HCT116 (cell line): ENCODE measurements at regions not wholly inside any gene's neighbourhood (a gene's known extent, or its start where the extent isn't known, plus 50 kb on each side); places are given as distances from the start of the nearest gene placed in this dataset.

Experiments
- ATAC-seq: fragments of 200-7000 bp; cut with Tn5 transposase; 2 replicates; pipeline ENCODE4 v1.9.1; 2020; ENCODE audit warnings: mild to moderate bottlenecking, moderate library complexity
- BruUV-seq: library from RNA; stranded (reverse); fragments of 400-500 nt; replicated peaks from 2 replicates; lab custom pipeline; 2021; lab: Mats Ljungman, UMichigan
- CTCF ChIA-PET: fragments of 300-600 bp; sonication (Branson Sonifier 250); formaldehyde crosslinking; loops from one replicate; lab custom pipeline; 2021; ENCODE audit warnings: antibody characterized with exemption; lab: Charles Lee
- POLR2A ChIA-PET: fragments of 300-600, 350-600 bp; sonication (Branson Sonifier 250); formaldehyde crosslinking; loops from one replicate; lab custom pipeline; 2021; ENCODE audit warnings: antibody characterized with exemption; lab: Charles Lee
- RAD21 ChIA-PET, 2 experiments: fragments of 300-600 bp; sonication (Branson Sonifier 250); formaldehyde crosslinking; loops; one replicate each; lab custom pipeline; 2023; ENCODE audit warnings: low total read pairs in 2 of 2; ENCODE audit not compliant: uncharacterized antibody in 2 of 2, unreplicated experiment in 2 of 2, low non-redundant PET in 1 of 2; lab: Charles Lee
- DNase-seq: peaks from one replicate; pipeline ENCODE4 v3.0.0-alpha.2; 2010; ENCODE audit warnings: low read depth, low spot score
- H2AFZ ChIP-seq: fragments of 200-600 bp; shearing (Covaris generic), sonication (generic); 2 replicates; pipeline ENCODE4 v1.6.1; 2017; ENCODE audit warnings: low read depth, mixed run types, mixed read lengths, antibody characterized with exemption, low read length; ENCODE audit not compliant: poor library complexity, severe bottlenecking
- H3K27ac ChIP-seq: 2 replicates; pipeline ENCODE4 v1.5.1; 2012; ENCODE audit warnings: low read depth, low read length
- H3K27me3 ChIP-seq: fragments of 200-600 bp; sonication (generic); 2 replicates; pipeline ENCODE4 v1.6.1; 2016; ENCODE audit warnings: mixed run types, low read length, mixed read lengths; ENCODE audit not compliant: insufficient read depth
- H3K36me3 ChIP-seq, 2 experiments: fragments of 200-500 bp in 1 of 2; fragments of 200-600 bp in 1 of 2; sonication (Bioruptor generic) in 1 of 2; sonication (generic) in 1 of 2; 2 replicates each; pipeline versions ENCODE4 v1.5.1 to v1.6.1; 2014 to 2016; ENCODE audit warnings: low read length in 2 of 2, inconsistent platforms in 1 of 2, mixed read lengths in 1 of 2, mixed run types in 1 of 2; ENCODE audit not compliant: insufficient read depth in 2 of 2, control insufficient read depth in 1 of 2
- H3K4me1 ChIP-seq, 2 experiments: fragments of 200-600 bp in 1 of 2; sonication (generic) in 1 of 2; 2 replicates each; pipeline versions ENCODE4 v1.5.1 to v1.6.1; 2012 to 2017; ENCODE audit warnings: low read length in 2 of 2, inconsistent platforms in 1 of 2, mild to moderate bottlenecking in 1 of 2, mixed read lengths in 1 of 2, mixed run types in 1 of 2, moderate library complexity in 1 of 2; ENCODE audit not compliant: insufficient read depth in 2 of 2, control insufficient read depth in 1 of 2
- H3K4me2 ChIP-seq: fragments of 200-600 bp; sonication (generic); 2 replicates; pipeline ENCODE4 v1.6.1; 2017; ENCODE audit warnings: mixed run types, low read length, mixed read lengths
- H3K4me3 ChIP-seq, 2 experiments: fragments of 200-600 bp in 1 of 2; sonication (generic) in 1 of 2; replicated peaks in 1 of 2; 2 replicates each; pipeline ENCODE4 v1.5.1; 2011 to 2016; ENCODE audit warnings: low read length in 2 of 2, control low read depth in 1 of 2, low read depth in 1 of 2, mild to moderate bottlenecking in 1 of 2, mixed read lengths in 1 of 2, mixed run types in 1 of 2
- H3K79me2 ChIP-seq: fragments of 200-600 bp; sonication (generic); 2 replicates; pipeline ENCODE4 v1.6.1; 2017; ENCODE audit warnings: mild to moderate bottlenecking, mixed run types, low read length, moderate library complexity, mixed read lengths; ENCODE audit not compliant: insufficient read depth
- H3K9ac ChIP-seq: fragments of 200-600 bp; sonication (generic); 2 replicates; pipeline ENCODE4 v1.6.1; 2016; ENCODE audit warnings: low read length, mixed read lengths
- H3K9me2 ChIP-seq: fragments of 200-600 bp; sonication (generic), shearing (Covaris generic); 2 replicates; pipeline ENCODE4 v1.6.1; 2017; ENCODE audit warnings: mixed run types, mild to moderate bottlenecking, moderate library complexity; ENCODE audit not compliant: insufficient read depth
- H3K9me3 ChIP-seq, 2 experiments: fragments of 200-500 bp in 1 of 2; fragments of 200-600 bp in 1 of 2; sonication (Bioruptor generic) in 1 of 2; sonication (generic) in 1 of 2; 2 replicates each; pipeline ENCODE4 v1.6.1; 2014 to 2017; ENCODE audit warnings: low read length in 2 of 2, mixed read lengths in 2 of 2, inconsistent platforms in 1 of 2, low read depth in 1 of 2, mild to moderate bottlenecking in 1 of 2, mixed run types in 1 of 2, moderate library complexity in 1 of 2; ENCODE audit not compliant: control insufficient read depth in 1 of 2, insufficient read depth in 1 of 2
- H4K20me1 ChIP-seq: fragments of 200-600 bp; sonication (generic), shearing (Covaris generic); 2 replicates; pipeline ENCODE4 v1.6.1; 2017; ENCODE audit warnings: mixed run types, mild to moderate bottlenecking, moderate library complexity; ENCODE audit not compliant: insufficient read depth
- ATF3 ChIP-seq: IDR thresholded peaks from 2 replicates; pipeline ENCODE4 v1.6.1; 2012
- CBX3 ChIP-seq: IDR thresholded peaks from 2 replicates; pipeline ENCODE4 v1.6.1; 2012; ENCODE audit warnings: low read depth
- CEBPB ChIP-seq: IDR thresholded peaks from 2 replicates; pipeline ENCODE4 v1.6.1; 2012; ENCODE audit warnings: low read depth
- EGR1 ChIP-seq: IDR thresholded peaks from 2 replicates; pipeline ENCODE4 v1.6.1; 2012; ENCODE audit warnings: low read depth
- EZH2 ChIP-seq: fragments of 200-600 bp; sonication (generic); IDR thresholded peaks from 2 replicates; pipeline ENCODE4 v1.6.1; 2017; ENCODE audit warnings: antibody characterized with exemption, mixed run types
- EZH2phosphoT487 ChIP-seq: fragments of 200-600 bp; IDR thresholded peaks from 2 replicates; pipeline ENCODE4 v1.6.1; 2018; ENCODE audit warnings: antibody characterized with exemption, borderline replicate concordance
- JUND ChIP-seq: IDR thresholded peaks from 2 replicates; pipeline ENCODE4 v1.6.1; 2012
- POLR2A ChIP-seq: IDR thresholded peaks from 2 replicates; pipeline ENCODE4 v1.7.0; 2011; ENCODE audit warnings: borderline replicate concordance; ENCODE audit not compliant: insufficient read depth, insufficient read length; ENCODE audit errors: extremely low read depth
- POLR2AphosphoS5 ChIP-seq: IDR thresholded peaks from 2 replicates; pipeline ENCODE4 v1.6.1; 2011; ENCODE audit warnings: mild to moderate bottlenecking, low read depth, low read length, moderate library complexity
- RAD21 ChIP-seq: IDR thresholded peaks from 2 replicates; pipeline ENCODE4 v1.6.1; 2012; ENCODE audit warnings: low read depth, mild to moderate bottlenecking
- SIN3A ChIP-seq: IDR thresholded peaks from 2 replicates; pipeline ENCODE4 v1.6.1; 2012; ENCODE audit warnings: low read depth
- SP1 ChIP-seq: IDR thresholded peaks from 2 replicates; pipeline ENCODE4 v1.6.1; 2012; ENCODE audit warnings: low read depth
- SRF ChIP-seq: IDR thresholded peaks from 2 replicates; pipeline ENCODE4 v1.6.1; 2012; ENCODE audit warnings: low read depth
- ZFX ChIP-seq: fragments of 450-650 bp; IDR thresholded peaks from 2 replicates; pipeline ENCODE4 v1.6.1; 2017
- ZNF274 ChIP-seq: fragments of 200-500 bp; sonication (Bioruptor generic); IDR thresholded peaks from 2 replicates; pipeline ENCODE4 v1.6.1; 2014; ENCODE audit warnings: mild to moderate bottlenecking, low read depth, low read length, inconsistent platforms
- intact Hi-C: fragments of 100-400 bp; cut with micrococcal nuclease; formaldehyde crosslinking; loops from 2 replicates; pipeline ENCODE4 v1.10.0; 2022
- TF ChIP-seq, protein P1 (sequence below): IDR thresholded peaks from 2 replicates; pipeline ENCODE4 v1.6.1; 2012

GRCh38 chr3:144060881-144061280 is 89.3 kb downstream of the DIPK2A start:
- ChIA-PET CTCF (no interaction called here), POLR2A (no interaction called here), RAD21 (no interaction called here)
- Histone ChIP-seq H3K27ac (no peak overlapping the region), H3K9me2 (no peaks in the 10 kb centered on the region), H4K20me1 (no peaks in the 10 kb centered on the region), H3K27me3 (no peaks in the 10 kb centered on the region), H3K4me2 (no peak overlapping the region), H3K9me3 (no peaks in the 10 kb centered on the region), H3K79me2 (no peaks in the 10 kb centered on the region), H2AFZ (no peak overlapping the region), H3K36me3 (no peaks in the 10 kb centered on the region), H3K4me1 (no peaks in the 10 kb centered on the region), H3K4me3 (no peak overlapping the region)
- ATAC-seq = no peak
- BruUV-seq = no TSS peak
- no peak for TF ChIP-seq EZH2phosphoT487
- TF ChIP-seq SP1 = no peak
- TF ChIP-seq EZH2 = no peak
- no peak for TF ChIP-seq CEBPB
- TF ChIP-seq EGR1 = no peak
- no peak for TF ChIP-seq POLR2AphosphoS5
- no peak for TF ChIP-seq ATF3
- TF ChIP-seq, all 23 proteins: peak for 0
- H3K9ac ChIP-seq = no peak overlapping the region
- intact Hi-C loops = no loop called here
- no peak for DNase-seq

DNA sequence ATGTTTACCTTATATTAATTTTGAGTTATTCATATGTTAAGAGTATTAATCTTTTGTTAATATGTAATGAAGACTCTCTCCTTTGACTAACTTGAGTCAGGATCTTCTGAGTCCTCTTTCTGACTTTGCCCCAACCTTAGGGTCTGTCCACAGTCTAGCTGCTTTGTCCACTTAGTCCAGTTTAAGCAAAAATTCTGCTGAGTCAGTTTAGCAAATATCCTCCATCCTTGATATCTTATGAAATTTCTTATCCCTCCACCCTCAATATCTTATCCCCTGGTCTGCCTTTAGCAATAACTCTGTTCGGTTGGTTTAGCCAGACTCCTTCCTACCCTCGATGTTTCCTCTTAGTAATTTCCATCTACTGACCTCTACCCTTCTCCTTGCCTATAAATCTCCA is 91.7 kb downstream of the DIPK2A start:
- H3K4me2 ChIP-seq = no peak overlapping the region
- H3K27me3 ChIP-seq = no peaks in the 10 kb centered on the region
- no peaks in the 10 kb centered on the region for H3K36me3 ChIP-seq
- BruUV-seq = no TSS peak
- DNase-seq = no peak
- no peak for TF ChIP-seq ZFX
- no peak for TF ChIP-seq EZH2
- no peak for TF ChIP-seq ZNF274
- no peak for TF ChIP-seq RAD21
- TF ChIP-seq POLR2AphosphoS5 = no peak
- TF ChIP-seq CEBPB = no peak
- no peak for TF ChIP-seq SP1
- TF ChIP-seq EZH2phosphoT487 = no peak
- no peak for TF ChIP-seq SRF
- TF ChIP-seq POLR2A = no peak
- TF ChIP-seq SIN3A = no peak
- TF ChIP-seq CBX3 = no peak
- TF ChIP-seq, protein P1, sequence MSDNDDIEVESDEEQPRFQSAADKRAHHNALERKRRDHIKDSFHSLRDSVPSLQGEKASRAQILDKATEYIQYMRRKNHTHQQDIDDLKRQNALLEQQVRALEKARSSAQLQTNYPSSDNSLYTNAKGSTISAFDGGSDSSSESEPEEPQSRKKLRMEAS = no peak
- TF ChIP-seq JUND = no peak
- TF ChIP-seq ATF3 = no peak
- H3K9me3 ChIP-seq = no peaks in the 10 kb centered on the region
- no peaks in the 10 kb centered on the region for H3K79me2 ChIP-seq
- ATAC-seq = no peak
- H3K4me3 ChIP-seq = no peak overlapping the region
- POLR2A ChIA-PET = no interaction called here
- H3K4me1 ChIP-seq = no peaks in the 10 kb centered on the region
- RAD21 ChIA-PET = no interaction called here
- CTCF ChIA-PET = no interaction called here
- H3K9me2 ChIP-seq = no peaks in the 10 kb centered on the region
- H3K27ac ChIP-seq = no peak overlapping the region
- no peak overlapping the region for H2AFZ ChIP-seq
- H3K9ac ChIP-seq = no peak overlapping the region
- intact Hi-C loops = no loop called here
- no peaks in the 10 kb centered on the region for H4K20me1 ChIP-seq
